Neuronal stem cell (in vitro differentiated cells): ENCODE measurements at regions not wholly inside any gene's neighbourhood (a gene's known extent, or its start where the extent isn't known, plus 50 kb on each side); places are given as distances from the start of the nearest gene placed in this dataset.

Experiments used
- DNase-seq: peaks from one replicate; pipeline ENCODE4 v3.0.0-alpha.2; 2013; ENCODE audit warnings: low spot score
- H2AFZ ChIP-seq: one replicate; pipeline ENCODE4 v1.6.1; 2013; ENCODE audit warnings: mild to moderate bottlenecking, low read length, inconsistent platforms
- H2AK5ac ChIP-seq: 2 replicates; pipeline ENCODE4 v1.6.1; 2013; ENCODE audit warnings: low read depth, mild to moderate bottlenecking, inconsistent platforms, low read length, moderate library complexity, mixed read lengths
- H2BK120ac ChIP-seq: 2 replicates; pipeline ENCODE4 v1.6.1; 2013; ENCODE audit warnings: low read depth, mild to moderate bottlenecking, inconsistent platforms, low read length, moderate library complexity, mixed read lengths
- H2BK12ac ChIP-seq: one replicate; pipeline ENCODE4 v1.6.1; 2013; ENCODE audit warnings: low read length, inconsistent platforms
- H2BK15ac ChIP-seq: 2 replicates; pipeline ENCODE4 v1.6.1; 2013; ENCODE audit warnings: mild to moderate bottlenecking, low read length, inconsistent platforms, mixed read lengths
- H2BK5ac ChIP-seq: one replicate; pipeline ENCODE4 v1.6.1; 2013; ENCODE audit warnings: inconsistent platforms, mild to moderate bottlenecking, low read length, moderate library complexity
- H3K14ac ChIP-seq: one replicate; pipeline ENCODE4 v1.6.1; 2013; ENCODE audit warnings: low read length, inconsistent platforms
- H3K18ac ChIP-seq: 2 replicates; pipeline ENCODE4 v1.6.1; 2013; ENCODE audit warnings: low read length, inconsistent platforms
- H3K23ac ChIP-seq: 2 replicates; pipeline ENCODE4 v1.6.1; 2013; ENCODE audit warnings: low read depth, mild to moderate bottlenecking, mixed read lengths, low read length, inconsistent platforms; ENCODE audit not compliant: poor library complexity
- H3K27ac ChIP-seq: replicated peaks from 3 replicates; pipeline ENCODE4 v1.5.1; 2013; ENCODE audit warnings: low read length, inconsistent platforms
- H3K27me3 ChIP-seq, 3 experiments: 2 replicates each; pipeline ENCODE4 v1.6.1; 2013; ENCODE audit warnings: low read length in 3 of 3, mild to moderate bottlenecking in 2 of 3, inconsistent platforms in 1 of 3, low read depth in 1 of 3, mixed read lengths in 1 of 3, moderate library complexity in 1 of 3; ENCODE audit not compliant: control insufficient read depth in 3 of 3, insufficient read depth in 3 of 3
- H3K36me3 ChIP-seq, 2 donors: replicated peaks in 1 of 2; 2 replicates each; pipeline ENCODE4 v1.6.1; 2013; ENCODE audit warnings: low read length in 2 of 2; ENCODE audit not compliant: control insufficient read depth in 2 of 2, insufficient read depth in 2 of 2
- H3K4ac ChIP-seq: 2 replicates; pipeline ENCODE4 v1.6.1; 2013; ENCODE audit warnings: inconsistent platforms, mild to moderate bottlenecking, low read length, moderate library complexity
- H3K4me1 ChIP-seq, 2 donors: 1 replicate in 1 of 2; 2 replicates in 1 of 2; pipeline ENCODE4 v1.6.1; 2013; ENCODE audit warnings: low read length in 2 of 2, low read depth in 1 of 2; ENCODE audit not compliant: control insufficient read depth in 2 of 2, insufficient read depth in 1 of 2
- H3K4me2 ChIP-seq: one replicate; pipeline ENCODE4 v1.6.1; 2013; ENCODE audit warnings: mild to moderate bottlenecking, low read length, inconsistent platforms; ENCODE audit not compliant: insufficient read depth, poor library complexity, severe bottlenecking
- H3K4me3 ChIP-seq, 2 donors: 2 replicates each; pipeline ENCODE4 v1.5.1; 2013; ENCODE audit warnings: low read length in 2 of 2, mild to moderate bottlenecking in 2 of 2, inconsistent platforms in 1 of 2, moderate library complexity in 1 of 2
- H3K79me1 ChIP-seq: one replicate; pipeline ENCODE4 v1.6.1; 2013; ENCODE audit warnings: low read depth, mild to moderate bottlenecking, inconsistent platforms, low read length, moderate library complexity
- H3K9ac ChIP-seq: one replicate; pipeline ENCODE4 v1.6.1; 2013; ENCODE audit warnings: mild to moderate bottlenecking, low read depth, low read length, inconsistent platforms; ENCODE audit not compliant: poor library complexity
- H3K9me3 ChIP-seq, 2 donors: replicated peaks in 1 of 2; 2 replicates each; pipeline versions ENCODE3 to v1.6.1; 2013; ENCODE audit warnings: low read length in 2 of 2, mild to moderate bottlenecking in 2 of 2, inconsistent platforms in 1 of 2, low read depth in 1 of 2, mixed read lengths in 1 of 2, moderate library complexity in 1 of 2; ENCODE audit not compliant: control insufficient read depth in 2 of 2, insufficient read depth in 1 of 2
- H4K8ac ChIP-seq: one replicate; pipeline ENCODE4 v1.6.1; 2013; ENCODE audit warnings: low read depth, mild to moderate bottlenecking, inconsistent platforms, low read length, moderate library complexity
- H4K91ac ChIP-seq: one replicate; pipeline ENCODE4 v1.6.1; 2013; ENCODE audit warnings: low read length, low read depth, mild to moderate bottlenecking, inconsistent platforms; ENCODE audit not compliant: poor library complexity
- WGBS, 2 donors: extraction: QIAGEN DNeasy Blood & Tissue Kit; methylation state at CpG; one replicate each; pipeline ENCODE4 v1.1.7; 2013; ENCODE audit warnings: missing lambda C conversion rate in 2 of 2, mixed read lengths in 1 of 2; ENCODE audit not compliant: insufficient read length in 2 of 2, insufficient replicate concordance in 1 of 2; ENCODE audit errors: extremely low coverage in 2 of 2; 5-methylcytosine and 5-hydroxymethylcytosine counted together

- DNase-seq, result no peak
- no peaks in the 10 kb centered on the region for H3K27me3 ChIP-seq
- H3K4me3 ChIP-seq, result no peak overlapping the region
- H4K8ac ChIP-seq, result no peak overlapping the region
- H2BK15ac ChIP-seq, result no peak overlapping the region
- no peak overlapping the region for H3K27ac ChIP-seq
- no peaks in the 10 kb centered on the region for H3K79me1 ChIP-seq
- H3K9me3 ChIP-seq, result no peaks in the 10 kb centered on the region
- no peak overlapping the region for H2AFZ ChIP-seq
- H2BK120ac ChIP-seq, result no peak overlapping the region
- no peak overlapping the region for H4K91ac ChIP-seq
- no peak overlapping the region for H2AK5ac ChIP-seq
- no peak overlapping the region for H3K14ac ChIP-seq
- no peak overlapping the region for H3K18ac ChIP-seq
- peaks cover 0 to 4% of the 10 kb centered on the region in 2 donors for H3K4me1 ChIP-seq
- no peak overlapping the region for H2BK12ac ChIP-seq
- no peak overlapping the region for H2BK5ac ChIP-seq
- no peak overlapping the region for H3K4ac ChIP-seq
- peaks cover 0 to 2% of the 10 kb centered on the region in 2 donors for H3K36me3 ChIP-seq
- no peak overlapping the region for H3K23ac ChIP-seq
- H3K9ac ChIP-seq, result no peak overlapping the region
- WGBS, 2 donors, result no CpG with 5 or more reads among the region's 1 CpG
- H3K4me2 ChIP-seq, result no peak overlapping the region
Observed at GRCh38 chr5:57041570-57041969, 89.6 kb upstream of the MIER3 start.

GRCh38 chr5:57042524-57042931 lies 90.6 kb upstream of the MIER3 start:
- Histone ChIP-seq H3K9ac (no peak overlapping the region), H4K8ac (no peak overlapping the region), H3K27me3 (no peaks in the 10 kb centered on the region), H3K27ac (no peak overlapping the region), H3K23ac (no peak overlapping the region), H2BK15ac (no peak overlapping the region), H3K36me3 (peaks cover 0 to 2% of the 10 kb centered on the region in 2 donors), H2AFZ (no peak overlapping the region), H2BK12ac (no peak overlapping the region), H4K91ac (peak overlapping the region; percentile 22), H3K4me2 (no peak overlapping the region), H3K4ac (no peak overlapping the region), H3K79me1 (no peaks in the 10 kb centered on the region), H3K14ac (no peak overlapping the region), H3K9me3 (no peaks in the 10 kb centered on the region), H2BK120ac (no peak overlapping the region), H3K4me1 (peaks cover 0 to 2% of the 10 kb centered on the region in 2 donors), H2BK5ac (no peak overlapping the region), H2AK5ac (no peak overlapping the region), H3K4me3 (no peak overlapping the region), H3K18ac (no peak overlapping the region)
- no peak for DNase-seq
- WGBS, 2 donors, result no CpG with 5 or more reads among the region's 3 CpGs

DNA sequence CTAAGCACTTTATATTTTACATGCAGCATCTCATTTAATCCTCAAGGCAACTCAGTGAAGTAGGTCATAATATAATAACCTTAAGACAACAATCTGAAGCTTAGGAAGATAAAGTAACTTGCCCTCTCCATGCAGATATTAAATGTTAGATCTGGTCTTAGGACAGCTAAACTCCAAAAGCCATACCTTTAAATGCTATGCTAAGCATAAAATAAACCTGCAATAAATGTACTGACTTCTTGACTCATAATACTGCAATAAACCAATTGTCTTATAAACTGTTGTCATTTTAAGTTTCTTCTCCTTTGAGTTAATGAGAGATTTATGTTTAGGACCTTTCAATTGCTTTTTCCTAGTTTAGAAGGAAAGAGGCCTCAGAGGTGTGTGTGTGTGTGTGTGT lies 102.2 kb upstream of the MIER3 start:
- H4K8ac ChIP-seq, result no peak overlapping the region
- no peaks in the 10 kb centered on the region for H3K27me3 ChIP-seq
- no peak overlapping the region for H3K18ac ChIP-seq
- no peak overlapping the region for H3K4me3 ChIP-seq
- no peak overlapping the region for H2BK120ac ChIP-seq
- no peak overlapping the region for H2BK15ac ChIP-seq
- no peak overlapping the region for H3K14ac ChIP-seq
- no peaks in the 10 kb centered on the region for H3K79me1 ChIP-seq
- no peak overlapping the region for H2BK5ac ChIP-seq
- no peak overlapping the region for H2AFZ ChIP-seq
- peaks cover 0 to 2% of the 10 kb centered on the region in 2 donors for H3K4me1 ChIP-seq
- H3K23ac ChIP-seq, result no peak overlapping the region
- no peaks in the 10 kb centered on the region for H3K9me3 ChIP-seq
- H3K4me2 ChIP-seq, result no peak overlapping the region
- H3K4ac ChIP-seq, result no peak overlapping the region
- no peak overlapping the region for H3K9ac ChIP-seq
- no peak overlapping the region for H2BK12ac ChIP-seq
- no peak overlapping the region for H2AK5ac ChIP-seq
- H4K91ac ChIP-seq, result no peak overlapping the region
- H3K27ac ChIP-seq, result no peak overlapping the region
- H3K36me3 ChIP-seq, result no peaks in the 10 kb centered on the region
- DNase-seq, result no peak

DNA sequence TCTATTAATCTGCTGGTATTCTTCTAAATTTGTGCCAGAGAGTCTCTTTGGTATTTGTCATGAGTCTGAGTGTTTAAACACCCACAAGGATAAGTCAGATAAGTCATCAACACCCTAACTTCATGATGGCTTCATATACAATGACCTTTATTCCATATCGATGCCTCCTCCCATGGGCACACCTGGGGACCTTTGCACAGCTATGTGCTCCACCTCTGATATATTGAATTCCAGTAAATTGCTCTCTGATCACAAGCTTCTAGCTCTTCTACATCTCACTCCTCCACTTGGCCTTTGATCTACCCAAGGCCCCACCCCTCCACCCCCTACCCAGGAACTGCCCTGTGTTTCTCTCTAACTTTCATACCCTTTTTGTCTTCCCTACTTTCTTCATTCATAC lies 102.7 kb upstream of the MIER3 start:
- no peak overlapping the region for H3K4me3 ChIP-seq
- no peak overlapping the region for H3K14ac ChIP-seq
- H2AK5ac ChIP-seq, result no peak overlapping the region
- no peak overlapping the region for H2BK15ac ChIP-seq
- no peak overlapping the region for H3K27ac ChIP-seq
- no peak for DNase-seq
- no peak overlapping the region for H4K91ac ChIP-seq
- H3K18ac ChIP-seq, result no peak overlapping the region
- no peak overlapping the region for H3K23ac ChIP-seq
- no peak overlapping the region for H2BK5ac ChIP-seq
- WGBS, 2 donors, result no CpG with 5 or more reads among the region's 1 CpG
- H2BK12ac ChIP-seq, result no peak overlapping the region
- H3K4me2 ChIP-seq, result no peak overlapping the region
- H3K9ac ChIP-seq, result no peak overlapping the region
- H3K4ac ChIP-seq, result no peak overlapping the region
- no peaks in the 10 kb centered on the region for H3K79me1 ChIP-seq
- H3K4me1 ChIP-seq, result peaks cover 0 to 2% of the 10 kb centered on the region in 2 donors
- no peaks in the 10 kb centered on the region for H3K27me3 ChIP-seq
- no peak overlapping the region for H2BK120ac ChIP-seq
- no peak overlapping the region for H4K8ac ChIP-seq
- H3K9me3 ChIP-seq, result no peaks in the 10 kb centered on the region
- no peaks in the 10 kb centered on the region for H3K36me3 ChIP-seq
- no peak overlapping the region for H2AFZ ChIP-seq
